ENCODE measurements at regions not wholly inside any gene's neighbourhood (a gene's known extent, or its start where the extent isn't known, plus 50 kb on each side); places are given as distances from the start of the nearest gene placed in this dataset.

DNA sequence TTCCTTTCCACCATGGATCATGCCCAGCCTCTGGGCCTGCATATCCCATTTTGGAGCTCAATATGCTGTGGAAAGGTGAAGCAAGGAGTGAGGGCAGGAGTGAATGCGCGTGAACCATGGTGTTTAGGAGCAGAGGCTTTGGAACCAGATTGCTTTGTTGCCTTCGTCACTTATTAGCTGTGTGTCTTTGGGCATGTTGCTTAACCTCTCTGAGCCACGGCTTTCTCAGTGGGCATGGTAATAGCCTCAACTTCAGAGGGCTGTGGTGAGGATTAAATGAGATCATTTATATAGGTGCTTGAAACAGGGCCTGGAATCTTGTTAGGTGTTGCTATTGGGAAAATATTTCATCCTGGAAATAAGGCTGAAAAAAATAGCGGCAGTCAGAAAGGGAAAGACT, 129.7 kb downstream of the WNT7A start:
- TF ChIP-seq CTCF (IDR thresholded peaks at IDR 0.05) = no peak
- TF ChIP-seq TEAD1 (CRISPR knock-in tag; IDR thresholded peaks at IDR 0.05) = no peak
- no peak for TF ChIP-seq STAT6 (CRISPR knock-in tag; conservative IDR thresholded peaks at IDR 0.05; ENCODE audit: low read depth)
- no peak for TF ChIP-seq ZNF425 (CRISPR knock-in tag; conservative IDR thresholded peaks at IDR 0.05)
